Embryonic facial prominence (tissue), 1 donor: ENCODE measurements at regions not wholly inside any gene's neighbourhood (a gene's known extent, or its start where the extent isn't known, plus 50 kb on each side); places are given as distances from the start of the nearest gene placed in this dataset.

ENCODE experiments used
- DNase-seq: peaks from one replicate; pipeline ENCODE4 v3.0.0-alpha.2; 2016; ENCODE audit errors: extremely low spot score

DNA sequence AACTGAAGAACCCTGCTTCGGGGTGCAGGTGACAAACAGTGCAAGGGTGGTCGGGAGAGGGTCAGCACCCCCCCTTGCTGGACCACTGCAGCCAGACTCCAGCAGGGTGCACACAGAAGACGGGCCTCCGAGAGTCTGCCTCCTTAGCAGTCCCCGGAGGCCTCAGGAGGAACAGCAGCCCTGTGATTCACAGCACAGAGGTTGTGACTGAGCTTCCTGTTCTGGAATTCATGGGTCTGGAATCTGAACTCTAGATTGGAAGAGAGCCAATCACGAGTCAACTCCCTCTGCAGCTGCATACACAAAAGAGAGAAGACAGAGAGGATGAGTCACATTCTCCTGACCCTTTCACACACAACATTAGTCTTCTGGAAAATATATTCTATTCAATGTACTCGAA is 249.0 kb upstream of the OPRM1 start:
- no peak for DNase-seq

- no peak for DNase-seq
These were observed 251.8 kb upstream of the OPRM1 start for GRCh38 chr6:153787341-153787606.

GRCh38 chr6:153781306-153781705 is 257.7 kb upstream of the OPRM1 start:
- DNase-seq = no peak

GRCh38 chr6:153780011-153780410 is 259.0 kb upstream of the OPRM1 start:
- no peak for DNase-seq

DNA sequence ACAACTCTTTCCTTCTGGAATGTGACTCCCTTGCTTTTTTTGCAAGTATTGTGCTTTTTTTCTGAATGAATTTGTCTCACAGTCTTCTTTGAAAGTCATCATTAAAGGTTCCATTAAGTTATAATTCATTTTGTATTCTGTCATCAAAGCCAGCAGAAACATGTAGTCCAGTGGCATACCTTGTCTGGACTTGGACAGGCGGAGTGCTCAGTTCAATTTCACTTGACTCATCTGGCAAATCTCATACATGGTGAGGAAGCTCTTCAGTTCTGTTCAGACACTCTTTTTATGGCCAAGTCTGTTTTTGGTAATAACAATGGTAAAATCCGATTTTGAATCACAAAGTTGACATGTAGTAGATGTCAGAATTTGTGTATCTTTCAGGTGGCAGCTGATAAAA is 260.8 kb upstream of the OPRM1 start:
- no peak for DNase-seq

DNA sequence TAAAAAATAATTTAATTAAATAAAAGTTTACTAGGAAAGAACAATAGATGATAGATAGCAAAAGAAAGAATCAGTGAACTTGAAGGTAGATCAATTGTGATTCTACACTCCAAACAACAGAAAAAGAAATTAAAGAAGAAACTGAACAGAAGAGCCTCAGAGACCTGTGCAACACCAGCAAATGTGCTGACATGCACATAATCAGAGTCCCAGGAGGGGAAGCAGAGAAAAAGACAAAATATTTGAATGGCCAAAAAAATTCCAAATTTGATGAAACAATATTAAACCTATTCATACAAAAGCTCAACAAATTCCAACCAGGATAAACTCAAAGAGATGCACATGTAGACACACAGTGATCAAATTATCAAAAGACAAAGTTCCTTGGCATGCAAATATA is 267.5 kb upstream of the OPRM1 start:
- no peak for DNase-seq

DNA sequence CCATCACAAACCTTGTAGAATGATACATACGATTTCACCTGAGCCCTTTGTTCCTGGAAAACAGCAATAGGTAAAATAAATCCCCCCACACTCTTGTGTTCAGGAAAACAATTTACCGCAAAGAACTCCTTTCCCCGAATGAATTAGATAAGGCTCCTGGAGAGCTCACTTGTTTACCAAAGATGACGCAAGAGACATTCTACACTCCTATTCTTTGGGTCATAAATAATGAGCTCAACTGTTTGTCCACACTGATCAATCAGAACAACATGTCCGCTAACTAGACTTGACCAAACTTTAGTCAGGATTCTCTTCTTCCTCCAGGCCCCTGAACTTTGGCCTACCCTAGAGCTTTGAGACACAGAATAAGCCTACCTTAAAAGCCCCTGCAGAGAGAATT is 271.9 kb upstream of the OPRM1 start:
- DNase-seq = no peak

GRCh38 chr6:153758516-153758915 is 280.5 kb upstream of the OPRM1 start:
- DNase-seq = no peak

- DNase-seq = no peak
These were observed 303.3 kb upstream of the OPRM1 start for GRCh38 chr6:153735761-153736160.

GRCh38 chr6:153729189-153729588 is 309.9 kb upstream of the OPRM1 start:
- DNase-seq = no peak

GRCh38 chr6:153727885-153728284 is 311.2 kb upstream of the OPRM1 start:
- DNase-seq = no peak

GRCh38 chr6:153725456-153725855 is 313.6 kb upstream of the OPRM1 start:
- DNase-seq = no peak

- DNase-seq = no peak
These were observed 318.3 kb upstream of the OPRM1 start for GRCh38 chr6:153720732-153721131.

GRCh38 chr6:153705429-153705828 is 333.6 kb upstream of the OPRM1 start:
- no peak for DNase-seq

GRCh38 chr6:153702671-153703070 is 336.4 kb upstream of the OPRM1 start:
- DNase-seq = no peak

DNA sequence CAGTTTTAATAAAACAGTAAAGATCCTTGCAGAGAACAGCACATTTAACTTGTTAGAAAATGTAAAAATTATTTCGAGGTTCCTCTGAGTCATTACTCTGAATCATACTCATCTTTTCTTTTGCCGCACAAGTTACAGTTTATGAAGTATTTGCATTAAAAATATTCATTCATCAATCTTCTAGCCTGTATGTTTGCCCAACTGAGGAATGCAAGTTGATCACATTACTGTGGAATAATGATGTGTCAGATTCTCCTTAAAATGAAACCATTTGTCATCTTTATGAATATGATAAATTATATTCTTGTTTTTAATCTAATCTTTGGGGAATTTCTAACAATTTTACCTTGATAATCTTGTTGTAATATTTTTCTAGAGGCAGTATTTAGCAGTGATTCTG is 340.4 kb upstream of the OPRM1 start:
- DNase-seq = no peak

DNA sequence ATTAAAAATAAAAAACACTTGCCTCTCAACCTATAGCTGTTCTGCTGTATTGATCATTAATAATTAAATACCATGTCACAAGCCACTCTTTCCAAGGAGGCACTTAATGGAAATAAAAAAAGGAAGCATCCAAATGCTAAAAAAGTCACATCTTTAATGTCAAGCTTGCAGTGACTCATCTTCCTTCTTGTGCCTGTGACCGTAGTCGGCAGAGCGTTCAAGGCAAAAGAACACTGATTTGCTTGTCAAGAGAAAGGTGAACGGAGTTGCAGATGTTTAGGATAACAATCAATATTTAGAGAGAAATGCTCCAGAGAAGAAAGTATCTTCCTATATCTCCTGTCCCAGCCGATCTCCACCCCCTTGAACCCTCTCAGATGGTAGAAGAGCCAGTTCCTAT is 341.0 kb upstream of the OPRM1 start:
- no peak for DNase-seq

- no peak for DNase-seq
These were observed 361.5 kb upstream of the OPRM1 start for GRCh38 chr6:153677522-153677921.

GRCh38 chr6:153673750-153674149 is 365.3 kb upstream of the OPRM1 start:
- no peak for DNase-seq

- DNase-seq = no peak
These were observed 365.8 kb upstream of the OPRM1 start for GRCh38 chr6:153673225-153673624.

GRCh38 chr6:153670403-153671026 is 368.5 kb upstream of the OPRM1 start:
- DNase-seq = no peak

DNA sequence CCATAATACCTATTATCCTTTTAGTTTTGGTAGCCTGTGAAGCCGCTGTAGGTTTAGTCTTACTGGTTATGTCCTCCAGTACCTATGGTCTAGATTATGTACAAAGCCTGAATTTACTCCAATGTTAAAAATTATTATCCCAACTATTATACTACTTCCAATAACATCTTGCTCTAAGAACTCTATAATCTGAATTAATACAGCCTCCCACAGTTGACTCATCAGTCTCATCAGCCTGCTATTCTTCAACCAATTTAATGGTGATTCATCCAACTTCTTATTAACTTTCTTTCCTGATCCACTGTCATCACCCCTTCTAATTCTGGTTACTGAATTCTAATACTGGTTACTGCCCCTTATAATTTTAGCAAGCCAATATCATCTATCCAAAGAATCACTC is 370.3 kb upstream of the OPRM1 start:
- DNase-seq = no peak

DNA sequence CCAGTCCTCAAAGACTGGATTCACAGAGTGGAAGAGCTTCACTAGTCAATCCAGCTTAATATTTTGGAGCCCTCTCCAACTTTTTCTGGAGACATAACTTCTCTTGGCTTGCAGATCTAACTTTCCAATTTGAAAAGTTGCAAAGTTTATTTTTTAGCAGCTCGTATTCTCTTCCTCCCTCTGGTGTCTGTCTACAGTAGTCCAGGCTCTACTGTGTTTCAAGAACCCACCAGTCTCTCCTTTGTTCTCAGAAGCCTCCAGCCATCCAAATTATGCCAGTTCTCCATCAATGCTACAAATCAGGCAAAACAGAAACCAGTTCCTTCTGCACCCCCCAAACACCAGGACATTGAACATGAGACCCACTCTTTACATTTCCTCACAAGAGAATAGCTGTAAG is 376.1 kb upstream of the OPRM1 start:
- no peak for DNase-seq

DNA sequence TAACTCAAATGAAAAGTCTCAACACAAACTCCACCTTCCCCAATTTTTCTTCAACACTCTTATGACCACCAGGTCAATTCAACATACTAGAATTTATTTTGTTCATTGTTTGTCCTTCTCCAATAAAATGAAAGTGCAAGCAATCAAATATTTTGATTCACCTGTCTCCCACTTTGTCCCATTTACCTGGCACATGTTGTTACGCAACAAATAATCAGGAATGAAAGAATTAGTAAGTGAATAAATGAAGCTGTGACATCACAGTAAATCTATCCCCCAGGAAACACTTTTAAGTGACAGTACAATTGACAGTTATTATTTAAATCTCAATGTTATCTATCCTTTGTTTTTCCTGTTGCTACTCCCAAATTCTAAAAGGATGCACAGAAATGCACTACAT is 393.7 kb upstream of the OPRM1 start:
- DNase-seq = no peak

GRCh38 chr6:153644000-153644399 is 395.0 kb upstream of the OPRM1 start:
- no peak for DNase-seq
